Erythroblast (primary cell): ENCODE measurements at regions not wholly inside any gene's neighbourhood (a gene's known extent, or its start where the extent isn't known, plus 50 kb on each side); places are given as distances from the start of the nearest gene placed in this dataset.
"Not testable (repeated sequence)": the region's sequence is repeated elsewhere in the genome, so short reads cannot be mapped to it uniquely, and the experiment has no call there.

Experiments
- GATA1 ChIP-seq: IDR thresholded peaks from 2 replicates; pipeline ENCODE4 v1.6.1; 2011; ENCODE audit warnings: low read depth, mild to moderate bottlenecking, control low read depth, low read length, moderate library complexity
- POLR2A ChIP-seq: IDR thresholded peaks from 2 replicates; pipeline ENCODE4 v1.6.1; 2011; ENCODE audit warnings: mild to moderate bottlenecking, low read length

- TF ChIP-seq POLR2A, GATA1: not testable (repeated sequence)
Observed at GRCh38 chr3:150228626-150229025, 179.5 kb upstream of the TSC22D2 start.
